H1 (cell line): ENCODE measurements at regions not wholly inside any gene's neighbourhood (a gene's known extent, or its start where the extent isn't known, plus 50 kb on each side); places are given as distances from the start of the nearest gene placed in this dataset.

ENCODE experiments used
- EGR1 ChIP-seq: IDR thresholded peaks from 2 replicates; pipeline ENCODE4 v1.6.1; 2011; ENCODE audit warnings: low read depth, low read length, borderline replicate concordance
- EZH2 ChIP-seq: fragments of 200-600 bp; sonication (generic); IDR thresholded peaks from 2 replicates; pipeline ENCODE4 v1.7.1; 2012; ENCODE audit warnings: low read depth, mild to moderate bottlenecking, moderate library complexity, low read length, inconsistent platforms; ENCODE audit not compliant: severe bottlenecking
- HDAC2 ChIP-seq, 2 experiments: fragments of 300-600 bp in 1 of 2; sonication (generic) in 1 of 2; IDR thresholded peaks; 2 replicates each; pipeline ENCODE4 v1.6.1; 2011 to 2012; ENCODE audit warnings: low read depth in 2 of 2, low read length in 2 of 2, mild to moderate bottlenecking in 2 of 2, moderate library complexity in 2 of 2, borderline replicate concordance in 1 of 2, inconsistent platforms in 1 of 2
- KDM1A ChIP-seq: fragments of 200-600, 300-600 bp; sonication (generic); IDR thresholded peaks from 2 replicates; pipeline ENCODE4 v1.7.1; 2016; ENCODE audit warnings: mild to moderate bottlenecking, low read length, borderline replicate concordance
- PHF8 ChIP-seq: fragments of 200-600 bp; sonication (generic); conservative IDR thresholded peaks from 2 replicates; pipeline ENCODE4 v1.7.1; 2012; ENCODE audit warnings: low read depth, mild to moderate bottlenecking, inconsistent platforms, low read length, moderate library complexity
- POLR2A ChIP-seq, 2 experiments: IDR thresholded peaks; 1 replicate in 1 of 2; 2 replicates in 1 of 2; pipeline ENCODE4 v1.6.1; 2011; ENCODE audit warnings: low read depth in 2 of 2, low read length in 2 of 2, mild to moderate bottlenecking in 2 of 2; ENCODE audit errors: control extremely low read depth in 1 of 2
- POLR2AphosphoS5 ChIP-seq: IDR thresholded peaks from 2 replicates; pipeline ENCODE4 v1.6.1; 2011; ENCODE audit warnings: low read depth, low read length
- RNF2 ChIP-seq: fragments of 200-900, 300-1000 bp; sonication (generic); IDR thresholded peaks from 2 replicates; pipeline ENCODE4 v1.7.1; 2016; ENCODE audit warnings: borderline replicate concordance, low read depth, mild to moderate bottlenecking, antibody characterized with exemption, low read length; ENCODE audit not compliant: poor library complexity, severe bottlenecking; ENCODE audit errors: missing control alignments
- RXRA ChIP-seq: IDR thresholded peaks from 2 replicates; pipeline ENCODE4 v1.6.1; 2011; ENCODE audit warnings: low read depth, mild to moderate bottlenecking, low read length, moderate library complexity; ENCODE audit not compliant: insufficient read depth
- SP1 ChIP-seq: IDR thresholded peaks from 2 replicates; pipeline ENCODE4 v1.6.1; 2011; ENCODE audit warnings: low read depth, low read length
- SP4 ChIP-seq: IDR thresholded peaks from 2 replicates; pipeline ENCODE4 v1.6.1; 2012; ENCODE audit warnings: low read length, inconsistent platforms
- SUZ12 ChIP-seq: fragments of 200-600 bp; sonication (generic); IDR thresholded peaks from 2 replicates; pipeline ENCODE4 v1.6.1; 2012; ENCODE audit warnings: mild to moderate bottlenecking, inconsistent platforms, low read length, moderate library complexity, mixed read lengths
- TAF1 ChIP-seq: IDR thresholded peaks from 2 replicates; pipeline ENCODE4 v1.6.1; 2011; ENCODE audit warnings: mild to moderate bottlenecking, low read depth, low read length
- TF ChIP-seq, protein P1 (sequence below), 3 experiments: IDR thresholded peaks; 1 replicate in 2 of 3; 2 replicates in 1 of 3; pipeline versions ENCODE4 v1.5.1 to v1.6.1; 2011; ENCODE audit warnings: low read length in 3 of 3, mild to moderate bottlenecking in 3 of 3, inconsistent platforms in 2 of 3, low read depth in 1 of 3, moderate library complexity in 1 of 3; ENCODE audit not compliant: insufficient read depth in 1 of 3; ENCODE audit errors: control extremely low read depth in 1 of 3

DNA sequence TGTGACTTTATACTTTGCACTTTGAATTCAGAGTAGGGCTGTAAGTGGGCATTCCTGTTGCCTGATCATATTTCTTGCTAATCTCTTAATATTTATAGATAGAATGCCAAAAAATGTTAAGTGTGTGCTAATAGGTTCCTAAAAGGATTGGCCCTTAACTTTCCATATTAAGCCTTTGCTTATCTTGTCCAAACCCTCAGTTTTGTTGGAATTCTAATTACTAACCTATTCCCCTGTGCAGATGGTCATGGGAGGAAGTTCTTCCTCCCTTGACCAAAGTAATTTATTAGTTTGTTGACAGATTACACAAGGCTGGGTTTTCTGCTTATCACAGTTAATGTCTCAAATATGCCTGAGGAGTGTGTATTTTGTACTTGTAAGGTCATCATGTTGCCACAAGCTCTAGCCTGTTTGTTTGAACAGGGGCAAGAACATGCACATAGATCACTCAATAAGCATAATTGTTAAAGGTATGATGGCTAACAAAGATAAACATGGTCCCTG, 541.1 kb upstream of the SPRY2 start:
- no peak for TF ChIP-seq TAF1
- TF ChIP-seq, protein P1, sequence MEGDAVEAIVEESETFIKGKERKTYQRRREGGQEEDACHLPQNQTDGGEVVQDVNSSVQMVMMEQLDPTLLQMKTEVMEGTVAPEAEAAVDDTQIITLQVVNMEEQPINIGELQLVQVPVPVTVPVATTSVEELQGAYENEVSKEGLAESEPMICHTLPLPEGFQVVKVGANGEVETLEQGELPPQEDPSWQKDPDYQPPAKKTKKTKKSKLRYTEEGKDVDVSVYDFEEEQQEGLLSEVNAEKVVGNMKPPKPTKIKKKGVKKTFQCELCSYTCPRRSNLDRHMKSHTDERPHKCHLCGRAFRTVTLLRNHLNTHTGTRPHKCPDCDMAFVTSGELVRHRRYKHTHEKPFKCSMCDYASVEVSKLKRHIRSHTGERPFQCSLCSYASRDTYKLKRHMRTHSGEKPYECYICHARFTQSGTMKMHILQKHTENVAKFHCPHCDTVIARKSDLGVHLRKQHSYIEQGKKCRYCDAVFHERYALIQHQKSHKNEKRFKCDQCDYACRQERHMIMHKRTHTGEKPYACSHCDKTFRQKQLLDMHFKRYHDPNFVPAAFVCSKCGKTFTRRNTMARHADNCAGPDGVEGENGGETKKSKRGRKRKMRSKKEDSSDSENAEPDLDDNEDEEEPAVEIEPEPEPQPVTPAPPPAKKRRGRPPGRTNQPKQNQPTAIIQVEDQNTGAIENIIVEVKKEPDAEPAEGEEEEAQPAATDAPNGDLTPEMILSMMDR (IDR thresholded peaks at IDR 0.05; ENCODE audit: control extremely low read depth in 1 of 3, insufficient read depth in 1 of 3, low read depth in 1 of 3, low read length in 3 of 3): no peak
- no peak for TF ChIP-seq PHF8
- TF ChIP-seq RNF2: no peak
- no peak for TF ChIP-seq EZH2
- TF ChIP-seq POLR2A (IDR thresholded peaks at IDR 0.05; ENCODE audit: control extremely low read depth in 1 of 2, low read depth in 2 of 2, low read length in 2 of 2): no peak
- no peak for TF ChIP-seq RXRA
- no peak for TF ChIP-seq POLR2AphosphoS5
- no peak for TF ChIP-seq SP1
- no peak for TF ChIP-seq SUZ12
- TF ChIP-seq HDAC2 (IDR thresholded peaks at IDR 0.05; ENCODE audit: borderline replicate concordance in 1 of 2, low read depth in 2 of 2, low read length in 2 of 2): no peak
- TF ChIP-seq EGR1: no peak
- no peak for TF ChIP-seq SP4
- TF ChIP-seq KDM1A: no peak
